Cardiac muscle cell (in vitro differentiated cells and primary cell): ENCODE measurements at regions not wholly inside any gene's neighbourhood (a gene's known extent, or its start where the extent isn't known, plus 50 kb on each side); places are given as distances from the start of the nearest gene placed in this dataset.

Source experiments
- DNase-seq, 2 donors: peaks; one replicate each; pipeline versions ENCODE4 v3.0.0 to v3.0.0-alpha.2; 2010 to 2017; ENCODE audit warnings: low read depth in 1 of 2, low spot score in 1 of 2
- H3K27ac ChIP-seq: fragments of 200-600 bp; sonication (generic); 2 replicates; pipeline ENCODE4 v1.5.1; 2016
- H3K27me3 ChIP-seq: fragments of 200-600 bp; sonication (generic); 2 replicates; pipeline ENCODE4 v1.6.0; 2016; ENCODE audit warnings: control low read depth
- H3K36me3 ChIP-seq: fragments of 200-600 bp; sonication (generic); 2 replicates; pipeline ENCODE4 v1.5.1; 2016; ENCODE audit warnings: control low read depth
- H3K4me1 ChIP-seq: fragments of 200-600 bp; sonication (generic); 2 replicates; pipeline ENCODE4 v1.8.1; 2017; ENCODE audit warnings: low read depth, mild to moderate bottlenecking, mixed run types
- H3K4me3 ChIP-seq: fragments of 200-600 bp; sonication (generic); 2 replicates; pipeline ENCODE4 v1.5.1; 2016; ENCODE audit warnings: mild to moderate bottlenecking
- H3K9me3 ChIP-seq: fragments of 200-600 bp; sonication (generic); 2 replicates; pipeline ENCODE4 v1.5.1; 2017; ENCODE audit warnings: low read depth, mild to moderate bottlenecking, control low read depth
- TF ChIP-seq, protein P1 (sequence below): IDR thresholded peaks from 2 replicates; pipeline ENCODE4 v1.5.1; 2012; ENCODE audit warnings: low read depth, mild to moderate bottlenecking, low read length

DNA sequence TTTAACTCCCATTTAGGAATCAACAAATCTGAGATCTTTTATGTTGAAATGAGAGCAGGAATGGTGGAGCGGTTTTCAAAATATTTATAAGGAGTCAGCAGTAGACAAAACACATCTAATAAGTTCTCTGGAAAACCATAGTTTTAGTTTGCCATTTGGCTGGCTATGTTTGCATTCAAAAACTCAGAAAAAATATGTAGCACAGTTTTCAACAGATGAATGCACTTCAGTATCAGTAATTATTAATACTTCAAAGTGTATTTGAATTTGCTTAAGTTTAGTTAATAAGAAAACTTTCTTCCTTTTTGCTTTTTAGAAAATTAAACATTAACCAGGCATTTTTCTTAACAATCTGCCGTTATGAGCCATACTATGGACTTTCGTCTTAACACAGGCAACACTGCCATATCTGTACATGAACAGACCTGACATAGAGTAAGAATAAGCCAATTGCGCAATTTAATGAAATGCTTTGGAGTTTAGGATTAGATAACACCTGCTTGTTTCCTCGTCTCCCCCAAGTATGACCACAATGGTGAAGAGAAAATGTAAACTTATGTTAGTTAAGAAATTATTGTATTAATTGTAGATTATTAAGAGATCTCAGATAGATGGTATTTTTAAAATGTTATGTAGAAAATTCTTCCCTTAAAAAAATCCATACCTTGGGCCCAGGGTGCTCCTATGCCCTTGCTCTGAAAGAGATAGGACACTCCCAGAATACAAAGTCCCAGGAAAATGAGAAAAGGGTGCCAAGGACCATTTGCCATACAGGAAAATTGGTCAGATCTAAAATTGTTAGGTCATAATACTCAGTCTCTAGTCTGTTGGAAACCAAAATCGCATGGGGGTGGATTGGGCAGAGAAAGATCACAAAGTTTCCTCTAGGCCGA is 552.3 kb upstream of the ARGLU1 start:
- Histone ChIP-seq H3K4me1 (no peaks in the 10 kb centered on the region), H3K36me3 (no peaks in the 10 kb centered on the region), H3K27ac (no peak overlapping the region), H3K27me3 (no peaks in the 10 kb centered on the region), H3K9me3 (no peaks in the 10 kb centered on the region), H3K4me3 (no peak overlapping the region)
- no peak for DNase-seq
- TF ChIP-seq, protein P1, sequence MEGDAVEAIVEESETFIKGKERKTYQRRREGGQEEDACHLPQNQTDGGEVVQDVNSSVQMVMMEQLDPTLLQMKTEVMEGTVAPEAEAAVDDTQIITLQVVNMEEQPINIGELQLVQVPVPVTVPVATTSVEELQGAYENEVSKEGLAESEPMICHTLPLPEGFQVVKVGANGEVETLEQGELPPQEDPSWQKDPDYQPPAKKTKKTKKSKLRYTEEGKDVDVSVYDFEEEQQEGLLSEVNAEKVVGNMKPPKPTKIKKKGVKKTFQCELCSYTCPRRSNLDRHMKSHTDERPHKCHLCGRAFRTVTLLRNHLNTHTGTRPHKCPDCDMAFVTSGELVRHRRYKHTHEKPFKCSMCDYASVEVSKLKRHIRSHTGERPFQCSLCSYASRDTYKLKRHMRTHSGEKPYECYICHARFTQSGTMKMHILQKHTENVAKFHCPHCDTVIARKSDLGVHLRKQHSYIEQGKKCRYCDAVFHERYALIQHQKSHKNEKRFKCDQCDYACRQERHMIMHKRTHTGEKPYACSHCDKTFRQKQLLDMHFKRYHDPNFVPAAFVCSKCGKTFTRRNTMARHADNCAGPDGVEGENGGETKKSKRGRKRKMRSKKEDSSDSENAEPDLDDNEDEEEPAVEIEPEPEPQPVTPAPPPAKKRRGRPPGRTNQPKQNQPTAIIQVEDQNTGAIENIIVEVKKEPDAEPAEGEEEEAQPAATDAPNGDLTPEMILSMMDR = no peak

DNA sequence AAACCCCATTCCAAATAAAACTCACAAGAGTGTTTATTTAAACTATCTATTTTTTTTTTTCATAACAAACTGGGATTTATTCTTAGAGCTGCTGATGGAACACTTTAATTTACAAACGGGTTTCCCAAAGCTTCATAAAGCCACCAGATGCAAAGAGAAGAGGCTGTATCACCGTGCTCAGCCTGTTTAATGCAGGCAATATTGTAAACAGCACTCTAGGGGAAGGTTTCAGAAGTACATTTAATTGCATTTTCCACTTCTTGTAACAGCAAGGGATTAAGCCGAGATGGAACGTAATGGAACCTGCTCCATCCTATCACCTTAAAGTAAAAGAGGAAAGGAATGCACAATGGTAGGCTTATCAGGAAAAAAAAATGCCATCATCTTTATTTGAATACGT is 550.6 kb upstream of the ARGLU1 start:
- H3K36me3 ChIP-seq = no peaks in the 10 kb centered on the region
- H3K27me3 ChIP-seq = no peaks in the 10 kb centered on the region
- H3K4me1 ChIP-seq = no peaks in the 10 kb centered on the region
- no peak overlapping the region for H3K4me3 ChIP-seq
- TF ChIP-seq, protein P1 = no peak
- H3K27ac ChIP-seq = no peak overlapping the region
- no peaks in the 10 kb centered on the region for H3K9me3 ChIP-seq
- DNase-seq = no peak

DNA sequence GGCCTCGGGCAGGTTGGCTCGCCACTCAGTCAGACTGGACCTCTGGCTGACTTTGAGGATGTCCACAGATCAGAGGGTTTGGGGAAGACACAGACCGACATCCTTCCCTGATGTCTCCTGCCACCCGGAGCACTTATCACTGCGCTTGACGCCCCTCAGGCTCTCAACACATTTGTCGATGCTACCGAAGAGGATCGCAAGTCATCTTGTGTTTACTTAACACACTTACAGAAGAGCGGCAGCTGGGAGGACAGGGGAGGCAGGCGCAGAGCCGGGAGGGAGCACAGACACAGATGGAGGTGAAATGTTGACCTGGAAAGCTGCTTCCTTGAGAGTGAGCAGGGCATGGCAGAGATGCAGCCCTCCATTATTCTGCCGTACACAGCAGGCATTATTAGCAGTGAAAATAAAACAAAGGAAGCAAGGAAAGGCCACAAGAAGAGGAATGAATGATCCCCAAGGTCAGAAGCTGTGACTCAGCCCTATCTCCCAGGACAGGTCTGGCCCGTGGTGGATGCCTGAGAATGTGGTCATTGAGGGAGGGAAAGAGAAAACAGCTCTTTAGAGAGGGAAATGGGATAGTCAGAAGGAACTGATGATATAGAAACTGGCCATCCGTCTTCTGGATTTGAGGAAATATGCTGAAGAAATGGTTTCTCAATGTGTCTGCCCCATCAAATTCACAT is 549.5 kb upstream of the ARGLU1 start:
- TF ChIP-seq, protein P1 = no peak
- no peak for DNase-seq
- H3K27me3 ChIP-seq = no peaks in the 10 kb centered on the region

DNA sequence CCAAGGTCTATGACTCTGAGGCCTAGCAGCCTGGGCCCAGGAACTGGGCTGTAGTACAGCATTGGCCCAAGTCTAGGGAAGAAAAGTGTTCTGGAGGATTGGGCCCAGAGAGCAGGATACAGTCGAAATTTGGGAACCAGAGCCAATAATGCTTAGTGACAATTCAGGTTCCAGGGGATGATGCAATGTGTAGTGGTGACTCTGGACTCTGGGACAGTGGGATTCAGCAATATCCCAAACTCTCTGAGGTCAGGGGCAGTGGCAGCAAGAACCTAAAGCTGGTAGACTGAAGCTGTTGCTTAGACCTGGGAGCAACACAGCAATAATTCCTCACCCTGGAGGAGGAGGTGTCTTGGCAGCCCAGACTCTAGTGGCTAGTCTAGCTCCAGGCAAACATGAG is 545.5 kb upstream of the ARGLU1 start:
- Histone ChIP-seq H3K9me3 (no peaks in the 10 kb centered on the region), H3K4me3 (no peak overlapping the region), H3K27me3 (no peaks in the 10 kb centered on the region), H3K4me1 (no peaks in the 10 kb centered on the region), H3K27ac (no peak overlapping the region), H3K36me3 (no peaks in the 10 kb centered on the region)
- TF ChIP-seq, protein P1 = no peak
- DNase-seq = no peak

More for the DNA sequence above, 549.5 kb upstream of the ARGLU1 start:
- Histone ChIP-seq H3K36me3 (no peaks in the 10 kb centered on the region), H3K27ac (no peak overlapping the region), H3K4me3 (no peak overlapping the region), H3K4me1 (no peaks in the 10 kb centered on the region), H3K9me3 (no peaks in the 10 kb centered on the region)

DNA sequence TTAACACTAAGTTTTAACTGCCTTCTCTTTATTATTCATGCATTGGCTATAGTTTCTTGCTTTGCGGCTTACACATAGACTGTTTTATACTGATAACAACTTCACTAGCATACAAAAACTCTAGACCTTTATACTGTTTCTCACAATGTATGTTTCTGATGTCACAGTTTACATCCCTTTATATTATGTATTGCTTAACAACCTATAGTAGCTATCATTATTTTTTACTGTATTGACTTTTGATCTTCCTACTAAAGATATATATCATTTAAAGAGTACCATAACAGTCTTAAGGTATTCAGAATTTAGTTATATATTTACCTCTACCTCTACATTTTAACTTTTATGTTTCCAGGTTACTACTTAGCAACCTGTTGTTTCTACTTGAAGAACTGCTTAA is 543.3 kb upstream of the ARGLU1 start:
- Histone ChIP-seq H3K9me3 (no peaks in the 10 kb centered on the region), H3K4me1 (no peaks in the 10 kb centered on the region), H3K27ac (no peak overlapping the region), H3K4me3 (no peak overlapping the region), H3K27me3 (no peaks in the 10 kb centered on the region), H3K36me3 (no peaks in the 10 kb centered on the region)
- DNase-seq = no peak
- TF ChIP-seq, protein P1 = no peak
